HG03196 (cell line): ENCODE measurements at regions not wholly inside any gene's neighbourhood (a gene's known extent, or its start where the extent isn't known, plus 50 kb on each side); places are given as distances from the start of the nearest gene placed in this dataset.

ENCODE experiments used
- ATAC-seq: cut with Tn5 transposase; IDR thresholded peaks from one replicate; pipeline ENCODE4 v1.9.1; 2021; ENCODE audit not compliant: unreplicated experiment

- ATAC-seq: no peak
Observed at GRCh38 chr2:226227341-226227740, 572.3 kb downstream of the IRS1 start.

- ATAC-seq: no peak
Observed at GRCh38 chr2:226223704-226224103, 575.9 kb downstream of the IRS1 start.

GRCh38 chr2:226220511-226220910 lies 579.1 kb downstream of the IRS1 start:
- no peak for ATAC-seq

- ATAC-seq: no peak
Observed at GRCh38 chr2:226217191-226217590, 582.4 kb downstream of the IRS1 start.

GRCh38 chr2:226216575-226216974 lies 583.0 kb downstream of the IRS1 start:
- no peak for ATAC-seq

GRCh38 chr2:226215902-226216503 lies 583.6 kb downstream of the IRS1 start:
- no peak for ATAC-seq

GRCh38 chr2:226213717-226214116 lies 585.9 kb downstream of the IRS1 start:
- no peak for ATAC-seq

- no peak for ATAC-seq
Observed at GRCh38 chr2:226211439-226211838, 588.2 kb downstream of the IRS1 start.

GRCh38 chr2:226208726-226209125 lies 590.9 kb downstream of the IRS1 start:
- ATAC-seq: no peak

- no peak for ATAC-seq
Observed at GRCh38 chr2:226207671-226208070, 591.9 kb downstream of the IRS1 start.

GRCh38 chr2:226199555-226199954 lies 600.1 kb downstream of the IRS1 start:
- no peak for ATAC-seq

GRCh38 chr2:226198956-226199355 lies 600.7 kb downstream of the IRS1 start:
- no peak for ATAC-seq

GRCh38 chr2:226190479-226191252 lies 609.0 kb downstream of the IRS1 start:
- no peak for ATAC-seq

GRCh38 chr2:226189061-226189460 lies 610.6 kb downstream of the IRS1 start:
- ATAC-seq: no peak

- no peak for ATAC-seq
Observed at GRCh38 chr2:226187616-226188015, 612.0 kb downstream of the IRS1 start.

- ATAC-seq: no peak
Observed at GRCh38 chr2:226187156-226187555, 612.5 kb downstream of the IRS1 start.

GRCh38 chr2:226185616-226186211 lies 613.9 kb downstream of the IRS1 start:
- ATAC-seq: no peak

GRCh38 chr2:226184940-226185615 lies 614.5 kb downstream of the IRS1 start:
- ATAC-seq: no peak

GRCh38 chr2:226184540-226184939 lies 615.1 kb downstream of the IRS1 start:
- ATAC-seq: no peak

GRCh38 chr2:226183550-226183949 lies 616.1 kb downstream of the IRS1 start:
- ATAC-seq: no peak

- no peak for ATAC-seq
Observed at GRCh38 chr2:226183033-226183432, 616.6 kb downstream of the IRS1 start.

- ATAC-seq: no peak
Observed at GRCh38 chr2:226181909-226182308, 617.7 kb downstream of the IRS1 start.
